ENCODE measurements at regions not wholly inside any gene's neighbourhood (a gene's known extent, or its start where the extent isn't known, plus 50 kb on each side); places are given as distances from the start of the nearest gene placed in this dataset.
"Not testable (repeated sequence)": the region's sequence is repeated elsewhere in the genome, so short reads cannot be mapped to it uniquely, and the experiment has no call there.

GRCh38 chrX:34576864-34577263 is 80.2 kb downstream of the TMEM47 start:
- no peak for DNase-seq (ENCODE audit: low spot score)

GRCh38 chrX:34565981-34566380 is 91.1 kb downstream of the TMEM47 start:
- DNase-seq (ENCODE audit: low spot score) = no peak

- DNase-seq (ENCODE audit: low spot score) = no peak
These were observed 93.3 kb downstream of the TMEM47 start for GRCh38 chrX:34563804-34564203.

- no peak for DNase-seq (ENCODE audit: low spot score)
These were observed 94.0 kb downstream of the TMEM47 start for GRCh38 chrX:34563061-34563460.

- no peak for DNase-seq (ENCODE audit: low spot score)
These were observed 95.1 kb downstream of the TMEM47 start for GRCh38 chrX:34562006-34562405.

- no peak for DNase-seq (ENCODE audit: low spot score)
These were observed 96.9 kb downstream of the TMEM47 start for GRCh38 chrX:34560180-34560579.

GRCh38 chrX:34559325-34559724 is 97.8 kb downstream of the TMEM47 start:
- DNase-seq (ENCODE audit: low spot score) = no peak

- DNase-seq (ENCODE audit: low spot score) = no peak
These were observed 99.4 kb downstream of the TMEM47 start for GRCh38 chrX:34557733-34558132.

- no peak for DNase-seq (ENCODE audit: low spot score)
These were observed 101.6 kb downstream of the TMEM47 start for GRCh38 chrX:34555481-34555880.

GRCh38 chrX:34546366-34546765 is 110.7 kb downstream of the TMEM47 start:
- no peak for DNase-seq (ENCODE audit: low spot score)

GRCh38 chrX:34528081-34528480 is 129.0 kb downstream of the TMEM47 start:
- no peak for DNase-seq (ENCODE audit: low spot score)

- peak; percentile 2 for DNase-seq (ENCODE audit: low spot score)
These were observed 135.5 kb downstream of the TMEM47 start for GRCh38 chrX:34521563-34521962.

GRCh38 chrX:34509394-34509793 is 147.7 kb downstream of the TMEM47 start:
- DNase-seq (ENCODE audit: low spot score) = no peak

GRCh38 chrX:34503119-34503518 is 154.0 kb downstream of the TMEM47 start:
- no peak for DNase-seq (ENCODE audit: low spot score)

- DNase-seq (ENCODE audit: low spot score) = no peak
These were observed 164.0 kb downstream of the TMEM47 start for GRCh38 chrX:34493086-34493485.

GRCh38 chrX:34491126-34491525 is 166.0 kb downstream of the TMEM47 start:
- DNase-seq (ENCODE audit: low spot score) = no peak

- no peak for DNase-seq (ENCODE audit: low spot score)
These were observed 169.7 kb downstream of the TMEM47 start for GRCh38 chrX:34487364-34487763.

- no peak for DNase-seq (ENCODE audit: low spot score)
These were observed 173.1 kb downstream of the TMEM47 start for GRCh38 chrX:34483980-34484379.

GRCh38 chrX:34470507-34470906 is 186.6 kb downstream of the TMEM47 start:
- no peak for DNase-seq (ENCODE audit: low spot score)

- no peak for DNase-seq (ENCODE audit: low spot score)
These were observed 189.6 kb downstream of the TMEM47 start for GRCh38 chrX:34467437-34467836.

GRCh38 chrX:34463220-34463619 is 193.9 kb downstream of the TMEM47 start:
- not testable (repeated sequence) for DNase-seq (ENCODE audit: low spot score)

GRCh38 chrX:34457850-34458249 is 199.2 kb downstream of the TMEM47 start:
- DNase-seq (ENCODE audit: low spot score) = not testable (repeated sequence)

GRCh38 chrX:34437586-34437985 is 219.5 kb downstream of the TMEM47 start:
- no peak for DNase-seq (ENCODE audit: low spot score)

GRCh38 chrX:34426334-34426733 is 230.8 kb downstream of the TMEM47 start:
- DNase-seq (ENCODE audit: low spot score) = no peak

- DNase-seq (ENCODE audit: low spot score) = no peak
These were observed 250.5 kb downstream of the TMEM47 start for GRCh38 chrX:34406580-34406979.

All from GM03348 (cell line).